ENCODE measurements at regions not wholly inside any gene's neighbourhood (a gene's known extent, or its start where the extent isn't known, plus 50 kb on each side); places are given as distances from the start of the nearest gene placed in this dataset.
A peak's percentile ranks its signal among the peaks of the same experiment; 100 is the strongest.
"Not testable (repeated sequence)": the region's sequence is repeated elsewhere in the genome, so short reads cannot be mapped to it uniquely, and the experiment has no call there.

DNA sequence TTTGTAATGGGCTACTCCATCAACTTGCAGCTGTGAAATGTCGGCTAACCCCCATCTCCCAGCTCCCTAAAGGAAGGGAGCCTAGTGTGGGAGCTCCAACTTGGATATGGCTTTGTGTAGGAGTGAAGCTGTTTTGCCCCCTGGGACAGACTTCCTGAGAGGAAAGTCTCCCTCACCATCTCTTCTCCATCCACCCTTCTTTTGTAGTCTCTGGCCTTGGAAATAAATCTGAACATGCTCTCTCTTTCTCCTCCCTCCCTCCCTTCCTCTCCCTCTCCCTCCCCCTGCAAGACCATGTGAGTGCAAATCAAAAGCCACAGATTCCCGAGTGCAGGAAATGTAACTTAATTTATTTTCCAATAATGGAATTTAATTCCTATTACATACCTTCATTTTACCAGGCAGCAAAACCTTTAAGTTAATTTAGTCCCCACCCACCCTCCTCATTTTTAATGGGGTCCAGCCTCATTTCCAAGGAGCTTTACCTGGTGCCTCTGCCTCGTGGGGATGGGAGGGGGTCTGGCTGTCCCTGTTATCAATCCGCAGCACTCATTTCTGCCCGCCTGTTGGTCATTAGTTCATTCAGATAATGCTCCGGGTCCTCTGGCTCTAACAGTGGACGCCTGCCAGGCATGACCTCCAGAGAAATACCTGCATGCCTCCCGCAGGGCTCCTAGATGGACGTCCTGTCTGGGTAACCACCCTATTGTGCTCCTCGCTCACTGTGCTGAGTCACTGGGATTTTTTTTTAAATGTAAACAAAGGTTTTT lies 122.9 kb upstream of the TAF11L2 start:
- H3K9me3 ChIP-seq (replicated peaks), result no peaks in the 10 kb centered on the region
- no peaks in the 10 kb centered on the region for H3K27me3 ChIP-seq (replicated peaks)
- peaks cover 49% of the 10 kb centered on the region for H3K4me1 ChIP-seq (replicated peaks)
- H3K4me3 ChIP-seq, result no peak overlapping the region
- peak; percentile 80 to 87 for DNase-seq (ENCODE audit: low read depth in 1 of 2, low spot score in 2 of 2)
- H3K27ac ChIP-seq, result peak overlapping the region; percentile 75
- no peaks in the 10 kb centered on the region for H3K36me3 ChIP-seq

DNA sequence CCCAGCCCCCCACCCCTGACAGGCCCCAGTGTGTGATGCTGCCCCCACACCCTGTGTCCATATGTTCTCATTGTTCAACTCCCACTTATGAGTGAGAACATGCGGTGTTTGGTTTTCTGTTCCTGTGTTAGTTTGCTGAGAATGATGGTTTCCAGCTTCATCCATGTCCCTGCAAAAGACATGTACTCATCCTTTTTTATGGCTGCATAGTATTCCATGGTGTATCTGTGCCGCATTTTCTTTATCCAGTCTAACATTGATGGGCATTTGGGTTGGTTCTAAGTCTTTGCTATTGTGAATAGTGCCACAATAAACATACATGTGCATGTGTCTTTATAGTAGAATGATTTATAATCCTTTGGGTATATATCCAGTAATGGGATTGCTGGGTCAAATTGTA lies 122.1 kb upstream of the TAF11L2 start:
- H3K27me3 ChIP-seq (replicated peaks); H3K4me3 ChIP-seq; DNase-seq (ENCODE audit: low read depth in 1 of 2, low spot score in 2 of 2); H3K9me3 ChIP-seq (replicated peaks); H3K36me3 ChIP-seq; H3K27ac ChIP-seq: not testable (repeated sequence)
- H3K4me1 ChIP-seq (replicated peaks), result peaks cover 57% of the 10 kb centered on the region

- Histone ChIP-seq H3K4me3 (no peak overlapping the region), H3K27ac (peak overlapping the region; percentile 84), H3K9me3 (replicated peaks) (no peaks in the 10 kb centered on the region), H3K4me1 (replicated peaks) (peaks cover 78% of the 10 kb centered on the region), H3K36me3 (no peaks in the 10 kb centered on the region), H3K27me3 (replicated peaks) (no peaks in the 10 kb centered on the region)
- DNase-seq (ENCODE audit: low read depth in 1 of 2, low spot score in 2 of 2), result peak; percentile 53 to 92
Observed at GRCh38 chr5:17378346-17378997, 119.6 kb upstream of the TAF11L2 start.

DNA sequence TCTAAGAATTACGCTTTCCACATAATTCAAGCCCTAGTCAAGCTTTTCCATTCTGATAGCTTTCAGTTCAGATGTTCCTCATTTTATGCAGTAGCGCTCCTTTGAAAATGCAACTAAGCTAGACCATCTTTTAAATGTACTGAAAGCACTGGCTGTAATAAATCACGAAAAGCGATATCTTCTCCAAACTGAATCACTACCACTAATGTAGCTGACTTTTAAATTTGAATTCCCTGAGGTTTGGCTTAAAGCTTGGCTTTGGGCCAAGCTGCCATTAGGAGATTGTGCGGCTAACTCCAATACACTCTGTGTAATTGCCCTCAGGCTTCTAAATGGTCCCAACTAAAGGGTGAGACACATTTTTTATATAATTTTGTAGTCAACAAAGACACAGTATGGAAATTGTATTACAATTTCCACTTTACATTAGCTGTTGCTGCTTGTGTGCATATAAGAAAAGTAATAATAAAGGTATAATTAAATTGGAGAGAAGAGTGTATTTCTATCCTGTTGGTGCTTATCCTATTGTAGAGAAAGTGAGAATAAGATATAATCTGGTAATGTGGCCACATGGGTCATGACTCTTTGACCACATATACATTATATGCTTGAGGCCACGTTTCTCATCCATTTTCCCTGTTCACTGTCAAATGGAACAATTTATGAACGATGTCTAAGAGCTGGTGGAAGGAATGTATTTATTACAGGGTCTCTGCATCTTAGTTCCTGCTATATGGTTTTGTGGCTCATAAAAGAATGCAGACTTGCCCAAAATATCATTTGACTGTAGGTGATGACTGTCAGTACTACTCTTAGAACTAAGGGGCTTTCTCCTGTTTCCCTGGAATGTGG lies 118.7 kb upstream of the TAF11L2 start:
- no peaks in the 10 kb centered on the region for H3K36me3 ChIP-seq
- H3K9me3 ChIP-seq (replicated peaks), result no peaks in the 10 kb centered on the region
- peaks cover 69% of the 10 kb centered on the region for H3K4me1 ChIP-seq (replicated peaks)
- no peaks in the 10 kb centered on the region for H3K27me3 ChIP-seq (replicated peaks)
- DNase-seq (ENCODE audit: low read depth in 1 of 2, low spot score in 2 of 2), result peak; percentile 43 to 53
- no peak overlapping the region for H3K4me3 ChIP-seq
- H3K27ac ChIP-seq, result peak overlapping the region; percentile 84

DNA sequence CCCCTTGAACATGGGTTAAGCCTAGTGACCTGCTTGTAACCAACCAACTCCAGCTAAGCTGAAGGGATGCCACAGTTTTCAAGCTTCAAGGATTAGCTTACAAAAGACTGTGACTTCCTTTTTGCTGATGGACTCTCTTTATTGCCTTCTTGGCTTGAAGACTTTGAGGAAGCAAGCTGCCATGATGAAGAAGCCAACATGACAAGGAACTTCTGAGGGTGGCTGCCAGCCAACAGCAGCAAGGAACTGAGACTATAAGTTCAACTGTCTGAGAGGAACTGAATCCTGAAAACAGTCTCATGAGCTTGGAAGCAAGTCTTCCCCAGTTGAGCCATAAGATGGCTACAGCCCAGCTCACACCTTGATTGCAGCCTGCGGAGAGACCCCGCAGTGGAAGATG lies 116.1 kb upstream of the TAF11L2 start:
- Histone ChIP-seq H3K27ac (peak overlapping the region; percentile 84), H3K4me1 (replicated peaks) (peaks cover 62% of the 10 kb centered on the region)

GRCh38 chr5:17383526-17383925 lies 114.5 kb upstream of the TAF11L2 start:
- H3K36me3 ChIP-seq, result no peaks in the 10 kb centered on the region
- H3K27me3 ChIP-seq (replicated peaks), result no peaks in the 10 kb centered on the region
- no peak overlapping the region for H3K4me3 ChIP-seq
- no peaks in the 10 kb centered on the region for H3K9me3 ChIP-seq (replicated peaks)
- peaks cover 54% of the 10 kb centered on the region for H3K4me1 ChIP-seq (replicated peaks)
- no peak overlapping the region for H3K27ac ChIP-seq
- no peak for DNase-seq (ENCODE audit: low read depth in 1 of 2, low spot score in 2 of 2)

More for the DNA sequence above, 116.1 kb upstream of the TAF11L2 start:
- DNase-seq (ENCODE audit: low read depth in 1 of 2, low spot score in 2 of 2), result peak in 1 of 2 experiments; percentile 16
- Histone ChIP-seq H3K27me3 (replicated peaks) (no peaks in the 10 kb centered on the region), H3K9me3 (replicated peaks) (no peaks in the 10 kb centered on the region), H3K36me3 (no peaks in the 10 kb centered on the region), H3K4me3 (no peak overlapping the region)

DNA sequence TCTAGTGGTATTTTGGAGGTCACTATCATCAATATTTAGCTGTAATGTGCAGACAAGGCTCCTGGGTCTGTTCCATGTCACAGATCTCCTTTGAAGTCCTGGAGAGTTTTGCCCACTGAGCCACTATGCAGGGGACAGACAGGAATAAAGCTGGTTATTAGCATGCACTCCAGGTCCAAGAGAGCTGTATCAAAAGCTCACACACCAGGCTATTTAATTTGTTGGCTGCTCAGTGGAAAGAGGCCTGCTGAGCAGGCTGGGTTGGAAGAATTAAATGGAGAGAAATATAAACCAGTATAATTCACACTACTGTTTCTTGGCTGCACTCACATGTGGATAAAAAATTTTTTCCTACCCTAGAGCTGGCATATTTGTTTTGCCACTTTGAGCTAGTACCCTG lies 113.8 kb upstream of the TAF11L2 start:
- no peak overlapping the region for H3K27ac ChIP-seq
- H3K9me3 ChIP-seq (replicated peaks), result no peaks in the 10 kb centered on the region
- no peaks in the 10 kb centered on the region for H3K27me3 ChIP-seq (replicated peaks)
- no peak for DNase-seq (ENCODE audit: low read depth in 1 of 2, low spot score in 2 of 2)
- H3K4me3 ChIP-seq, result no peak overlapping the region
- peaks cover 52% of the 10 kb centered on the region for H3K4me1 ChIP-seq (replicated peaks)
- H3K36me3 ChIP-seq, result no peaks in the 10 kb centered on the region

GRCh38 chr5:17388717-17389116 lies 109.3 kb upstream of the TAF11L2 start:
- DNase-seq (ENCODE audit: low read depth in 1 of 2, low spot score in 2 of 2), result no peak
- H3K4me3 ChIP-seq, result no peak overlapping the region

GRCh38 chr5:17394086-17394485 lies 103.9 kb upstream of the TAF11L2 start:
- Histone ChIP-seq H3K36me3 (no peaks in the 10 kb centered on the region), H3K9me3 (replicated peaks) (no peaks in the 10 kb centered on the region), H3K4me3 (no peak overlapping the region), H3K4me1 (replicated peaks) (peaks cover 21% of the 10 kb centered on the region), H3K27ac (no peak overlapping the region), H3K27me3 (replicated peaks) (no peaks in the 10 kb centered on the region)
- no peak for DNase-seq (ENCODE audit: low read depth in 1 of 2, low spot score in 2 of 2)

More at GRCh38 chr5:17388717-17389116, 109.3 kb upstream of the TAF11L2 start:
- Histone ChIP-seq H3K9me3 (replicated peaks) (no peaks in the 10 kb centered on the region), H3K27me3 (replicated peaks) (no peaks in the 10 kb centered on the region), H3K36me3 (no peaks in the 10 kb centered on the region), H3K27ac (no peak overlapping the region), H3K4me1 (replicated peaks) (peaks cover 11% of the 10 kb centered on the region)

DNA sequence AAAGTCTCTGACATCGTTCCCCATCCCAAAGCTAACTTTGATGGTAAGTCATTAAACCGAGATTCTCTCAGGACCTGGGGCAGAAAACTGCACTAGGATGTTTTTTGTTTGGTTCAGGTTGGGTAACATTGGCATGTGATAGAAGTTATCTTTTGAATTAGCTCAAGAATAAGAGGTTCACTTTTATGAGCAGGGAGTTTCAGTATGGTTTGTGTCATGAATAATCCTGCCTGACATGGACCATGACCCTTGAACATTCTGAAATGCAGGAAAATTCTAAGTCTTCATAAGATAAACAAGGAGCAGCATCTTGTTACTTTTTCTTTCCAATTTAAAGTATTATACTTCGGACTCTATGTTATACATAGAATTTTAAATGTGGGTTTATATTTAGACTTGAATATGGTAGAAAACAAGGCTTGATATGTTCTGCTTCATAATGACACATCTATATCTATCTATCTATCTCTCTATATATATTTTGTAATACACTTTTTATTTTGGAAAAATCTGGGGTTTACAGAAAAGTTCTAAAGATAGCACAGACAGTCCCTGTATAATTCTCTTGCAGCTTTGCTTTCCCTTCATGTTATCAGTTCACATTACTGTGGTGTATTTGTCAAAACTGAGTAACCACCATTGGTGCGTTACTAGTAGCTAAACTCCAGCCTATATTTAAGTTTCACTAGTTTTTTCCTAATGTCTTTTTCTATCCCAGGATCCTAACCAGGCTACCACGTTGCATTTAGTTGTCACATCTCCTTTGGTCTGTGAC lies 102.7 kb upstream of the TAF11L2 start:
- Histone ChIP-seq H3K9me3 (replicated peaks) (no peaks in the 10 kb centered on the region), H3K4me1 (replicated peaks) (peaks cover 22% of the 10 kb centered on the region), H3K27me3 (replicated peaks) (no peaks in the 10 kb centered on the region), H3K4me3 (no peak overlapping the region), H3K27ac (no peak overlapping the region), H3K36me3 (no peaks in the 10 kb centered on the region)
- DNase-seq (ENCODE audit: low read depth in 1 of 2, low spot score in 2 of 2), result no peak

DNA sequence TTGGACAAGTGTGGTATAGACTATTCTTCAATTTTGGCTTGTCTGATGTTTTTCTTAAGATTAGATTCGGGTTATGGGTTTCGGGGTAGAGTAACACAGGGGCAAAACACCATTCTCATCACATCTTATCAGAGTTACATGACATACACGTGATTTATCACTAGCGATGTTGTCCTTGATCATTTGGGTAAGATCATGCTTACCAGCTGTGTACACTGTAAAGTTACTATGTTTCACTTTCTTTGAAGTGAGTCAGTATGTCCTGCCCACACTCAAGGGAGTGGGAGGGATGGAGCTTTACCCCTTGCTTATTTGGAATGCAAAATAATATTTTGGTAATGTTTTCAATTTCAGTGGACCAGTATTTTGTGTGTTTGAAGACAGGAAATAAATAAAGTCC lies 101.8 kb upstream of the TAF11L2 start:
- DNase-seq (ENCODE audit: low read depth in 1 of 2, low spot score in 2 of 2), result no peak
- Histone ChIP-seq H3K27ac (no peak overlapping the region), H3K36me3 (no peaks in the 10 kb centered on the region), H3K4me1 (replicated peaks) (peaks cover 24% of the 10 kb centered on the region), H3K27me3 (replicated peaks) (no peaks in the 10 kb centered on the region), H3K9me3 (replicated peaks) (no peaks in the 10 kb centered on the region), H3K4me3 (no peak overlapping the region)

DNA sequence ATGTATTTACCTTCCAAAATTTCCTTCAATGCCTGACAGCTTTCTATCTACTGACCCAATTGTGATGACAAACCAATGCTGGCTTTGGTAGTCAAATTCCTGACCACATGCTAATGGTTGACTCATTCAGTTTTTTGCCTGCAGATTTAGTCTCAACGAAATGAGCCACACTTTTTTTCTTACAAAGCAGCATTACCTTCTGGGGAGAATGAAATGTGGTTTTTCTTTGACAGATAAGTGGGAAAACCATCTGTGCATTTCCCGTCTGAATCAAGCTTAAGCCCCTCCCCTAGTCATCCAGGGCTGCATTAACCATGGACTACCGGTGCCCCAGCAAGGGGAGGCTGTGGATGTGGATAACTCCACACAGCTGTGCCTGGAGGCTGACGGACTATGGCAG lies 99.6 kb upstream of the TAF11L2 start:
- H3K4me1 ChIP-seq (replicated peaks), result peaks cover 39% of the 10 kb centered on the region
- H3K27me3 ChIP-seq (replicated peaks), result no peaks in the 10 kb centered on the region
- no peak overlapping the region for H3K27ac ChIP-seq
- no peak overlapping the region for H3K4me3 ChIP-seq
- H3K36me3 ChIP-seq, result no peaks in the 10 kb centered on the region
- H3K9me3 ChIP-seq (replicated peaks), result no peaks in the 10 kb centered on the region
- peak; percentile 77 to 85 for DNase-seq (ENCODE audit: low read depth in 1 of 2, low spot score in 2 of 2)
